Thyroid gland (tissue), 4 donors: ENCODE measurements at regions not wholly inside any gene's neighbourhood (a gene's known extent, or its start where the extent isn't known, plus 50 kb on each side); places are given as distances from the start of the nearest gene placed in this dataset.

ENCODE experiments used
- CTCF ChIP-seq, 6 experiments: fragments of 200-600 bp in 3 of 6; fragments of 450-650 bp in 3 of 6; sonication (generic) in 3 of 6; IDR thresholded peaks; one replicate each; pipeline ENCODE4 v1.5.1; 2016 to 2019; ENCODE audit warnings: antibody characterized with exemption in 6 of 6, mild to moderate bottlenecking in 2 of 6, inconsistent platforms in 1 of 6, moderate library complexity in 1 of 6
- POLR2A ChIP-seq, 2 donors: fragments of 450-650 bp; IDR thresholded peaks; one replicate each; pipeline ENCODE4 v1.6.1; 2017; ENCODE audit warnings: antibody characterized with exemption in 2 of 2, mild to moderate bottlenecking in 2 of 2, moderate library complexity in 1 of 2

- no peak for TF ChIP-seq CTCF (IDR thresholded peaks at IDR 0.05)
- no peak for TF ChIP-seq POLR2A (IDR thresholded peaks at IDR 0.05)
Measured at GRCh38 chr17:77417575-77417974, 276.8 kb downstream of the SEC14L1 start.
